ENCODE measurements at regions not wholly inside any gene's neighbourhood (a gene's known extent, or its start where the extent isn't known, plus 50 kb on each side); places are given as distances from the start of the nearest gene placed in this dataset.
A peak's percentile ranks its signal among the peaks of the same experiment; 100 is the strongest.

DNA sequence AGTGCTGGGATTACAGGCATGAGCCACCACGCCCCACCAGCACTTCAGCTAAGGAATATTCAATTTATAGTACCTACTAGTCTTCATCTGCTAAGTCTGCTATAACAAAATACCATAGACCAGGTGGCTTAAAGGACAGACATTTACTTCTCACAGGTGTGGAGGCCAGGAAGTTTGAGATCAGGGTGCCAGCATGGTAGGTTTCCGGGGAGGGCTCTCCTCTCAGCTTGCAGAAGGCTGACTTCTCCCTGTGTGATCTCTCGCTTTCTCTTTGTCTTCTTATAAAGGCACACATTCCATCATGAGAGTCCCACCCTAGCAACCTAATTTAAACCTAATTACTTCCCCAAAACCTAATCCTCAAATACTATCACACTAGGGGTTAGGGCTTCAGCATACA is 433.0 kb downstream of the INSC start:
- DNase-seq = no peak

DNA sequence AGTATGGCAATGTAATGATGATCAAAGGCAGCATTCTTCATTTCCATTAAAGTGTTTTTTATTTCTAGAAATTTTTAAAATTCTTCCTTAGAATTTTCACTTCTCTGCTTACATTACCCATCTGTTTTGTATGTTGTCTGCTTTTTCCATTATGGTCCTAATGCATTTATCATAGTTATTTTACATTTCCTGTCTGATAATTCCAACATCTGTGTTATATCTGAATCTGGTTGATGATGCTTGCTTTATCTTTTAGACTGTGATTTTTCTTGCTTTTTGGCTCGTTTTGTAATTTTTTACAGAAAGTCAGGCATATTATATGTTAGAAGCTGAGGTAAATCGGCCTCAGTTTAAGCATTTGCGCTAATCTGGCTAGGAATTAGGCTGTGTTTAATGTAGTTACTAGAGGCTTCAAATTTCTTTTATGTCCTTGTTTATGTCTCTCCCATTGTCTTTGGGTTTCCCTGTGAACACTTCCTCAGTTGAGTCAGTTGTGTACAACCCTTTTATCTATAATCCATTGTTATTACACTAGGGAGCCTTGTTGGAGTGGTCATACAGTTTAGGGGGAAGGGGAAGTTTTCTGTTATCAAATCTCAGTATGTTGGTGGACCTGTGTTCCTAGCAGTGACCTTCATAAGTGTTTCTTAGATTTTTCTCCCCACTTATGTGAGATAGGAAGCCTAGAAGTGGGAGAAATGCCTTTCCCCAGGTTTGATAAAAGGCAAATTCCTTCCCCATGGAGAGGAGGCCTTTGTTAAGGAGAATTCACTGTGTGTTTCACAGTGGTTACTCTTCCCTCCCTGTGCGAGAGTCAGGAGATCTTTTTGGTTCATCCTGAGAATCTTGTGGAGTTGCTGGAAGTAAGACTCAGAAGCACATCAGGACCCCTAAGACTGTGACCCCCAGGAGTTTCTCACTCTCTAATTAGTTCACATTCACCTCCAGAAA is 437.5 kb downstream of the INSC start:
- no peak for DNase-seq

DNA sequence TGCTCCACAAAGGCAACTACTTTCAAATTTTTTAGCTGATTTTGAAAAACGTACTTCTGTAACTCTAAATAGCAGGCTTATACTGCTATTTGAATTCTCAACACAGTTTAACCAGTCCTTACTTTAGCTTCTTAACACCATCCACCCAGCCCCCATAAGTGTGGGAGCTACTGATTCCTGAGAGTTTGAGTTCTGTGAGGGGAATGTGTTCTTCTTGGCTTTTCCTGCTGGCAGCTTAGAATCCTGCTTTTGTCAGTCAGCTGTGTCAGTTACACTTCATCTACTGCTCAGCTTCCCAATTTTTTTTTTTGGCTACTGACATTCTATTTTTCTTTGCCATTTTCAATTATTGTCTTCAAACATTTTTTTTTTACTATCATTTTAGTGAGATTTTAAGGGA is 440.4 kb downstream of the INSC start:
- DNase-seq = no peak

DNA sequence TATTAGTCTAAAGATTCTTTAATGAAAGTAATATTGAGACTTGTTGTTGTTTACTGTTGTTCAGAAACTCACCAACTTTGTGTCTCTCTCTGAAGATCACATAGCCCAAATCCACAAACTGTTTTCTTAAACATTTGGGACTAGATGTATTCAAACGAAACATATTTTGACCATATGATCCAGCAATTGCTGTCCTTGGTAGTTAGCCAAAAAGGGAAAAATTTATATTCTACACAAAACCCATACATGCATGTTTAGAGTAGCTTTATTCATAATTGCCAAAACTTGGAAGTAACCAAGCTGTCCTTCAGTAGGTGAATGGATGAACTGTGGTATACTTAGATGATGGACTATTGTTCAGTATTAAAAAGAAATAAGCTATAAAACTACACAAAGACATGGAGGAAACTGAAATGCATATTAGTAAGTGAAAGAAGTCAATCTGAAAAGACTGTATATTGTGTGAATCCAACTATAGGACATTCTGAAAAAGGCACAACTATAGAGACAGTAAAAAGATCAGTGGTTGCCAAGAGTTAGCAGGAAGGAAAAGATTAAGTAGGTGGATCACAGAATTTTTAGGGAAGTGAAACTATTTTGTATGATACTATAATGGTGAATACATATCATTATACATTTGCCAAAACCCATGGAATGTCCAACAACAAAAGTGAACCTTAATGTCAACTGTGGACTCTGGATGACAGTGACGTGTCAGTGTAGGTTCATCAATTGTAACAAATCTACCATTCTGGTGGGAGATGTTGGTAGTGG is 442.9 kb downstream of the INSC start:
- no peak for DNase-seq

DNA sequence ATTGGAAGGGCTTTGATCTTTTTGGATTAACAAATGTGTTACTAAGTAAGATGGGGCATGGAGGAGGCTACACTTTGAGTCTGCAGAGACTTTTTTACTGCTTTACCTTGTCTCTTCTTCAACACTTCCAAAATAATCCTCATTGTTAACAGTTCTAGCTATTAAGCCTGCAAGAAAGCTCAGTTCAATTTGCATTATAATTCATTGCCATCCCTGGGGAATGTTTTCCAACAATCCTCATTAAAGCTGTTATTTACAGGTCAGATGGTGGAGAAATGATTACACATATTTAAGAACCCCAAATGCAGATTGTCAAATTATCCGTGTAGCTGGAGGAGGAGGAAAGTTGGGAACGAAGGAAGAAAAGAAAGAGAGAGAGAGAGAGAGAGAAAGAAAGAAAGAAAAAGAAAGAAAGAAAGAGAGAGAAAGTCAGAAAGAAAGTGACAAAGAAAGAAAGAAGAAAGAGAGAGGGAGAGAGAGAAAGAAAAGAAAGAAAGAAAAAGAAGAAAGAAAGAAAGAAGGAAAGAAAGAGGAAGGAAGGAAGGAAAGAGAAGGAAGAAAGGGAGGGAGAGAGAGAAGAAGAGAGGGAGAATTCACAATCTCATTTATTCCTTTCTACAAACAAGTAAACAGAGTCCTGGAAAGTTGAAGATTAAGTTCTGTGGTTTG is 443.9 kb downstream of the INSC start:
- DNase-seq = no peak

DNA sequence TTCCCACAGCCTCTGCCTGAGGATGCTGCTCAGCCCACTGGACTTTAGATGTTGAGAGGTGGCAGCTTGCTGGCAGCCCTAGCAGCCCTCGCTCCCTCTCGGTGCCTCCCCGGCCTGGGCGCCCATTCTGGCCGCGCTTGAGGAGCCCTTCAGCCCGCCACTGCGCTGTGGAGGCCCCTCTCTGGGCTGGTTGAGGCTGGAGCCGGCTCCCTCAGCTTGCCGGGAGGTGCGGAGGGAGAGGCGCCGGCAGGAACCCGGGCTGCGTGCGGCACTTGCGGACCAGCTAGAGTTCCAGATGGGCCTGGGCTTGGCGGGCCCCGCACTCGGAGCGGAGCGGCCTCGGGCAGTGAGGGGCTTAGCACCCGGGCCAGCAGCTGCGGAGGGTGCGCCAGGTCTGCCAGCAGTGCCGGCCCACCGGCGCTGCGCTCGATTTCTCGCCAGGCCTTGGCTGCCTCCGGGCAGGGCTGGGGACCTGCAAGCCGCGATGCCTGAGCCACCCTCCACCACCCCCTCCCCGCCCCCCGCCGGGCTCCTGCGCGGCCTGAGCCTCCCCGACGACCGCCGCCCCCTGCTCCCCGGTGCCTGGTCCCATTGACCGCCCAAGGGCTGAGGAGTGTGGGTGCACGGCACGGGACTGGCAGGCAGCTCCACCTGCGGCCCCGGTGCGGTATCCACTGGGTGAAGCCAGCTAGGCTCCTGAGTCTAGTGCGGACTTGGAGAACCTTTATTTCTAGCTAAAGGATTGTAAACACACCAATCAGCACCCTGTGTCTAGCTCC is 446.2 kb downstream of the INSC start:
- DNase-seq = no peak

DNA sequence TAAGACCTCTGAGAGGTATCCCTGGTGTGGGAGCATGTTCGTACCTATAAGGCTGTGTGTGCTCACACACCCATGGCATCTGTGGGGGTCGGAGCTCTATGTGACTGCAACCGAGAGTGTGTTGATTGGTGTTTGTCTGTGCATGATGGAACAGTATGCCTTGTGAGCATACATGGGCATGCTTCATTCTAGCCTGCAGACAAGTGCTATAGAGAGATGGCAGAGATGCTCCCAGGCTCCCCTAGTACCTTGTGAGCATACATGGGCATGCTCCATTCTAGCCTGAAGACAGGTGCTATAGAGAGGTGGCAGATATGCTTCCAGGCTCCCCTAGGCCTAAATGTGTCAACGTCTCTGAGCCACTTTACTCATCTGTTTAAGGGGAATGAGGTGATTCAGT is 447.5 kb downstream of the INSC start:
- no peak for DNase-seq

DNA sequence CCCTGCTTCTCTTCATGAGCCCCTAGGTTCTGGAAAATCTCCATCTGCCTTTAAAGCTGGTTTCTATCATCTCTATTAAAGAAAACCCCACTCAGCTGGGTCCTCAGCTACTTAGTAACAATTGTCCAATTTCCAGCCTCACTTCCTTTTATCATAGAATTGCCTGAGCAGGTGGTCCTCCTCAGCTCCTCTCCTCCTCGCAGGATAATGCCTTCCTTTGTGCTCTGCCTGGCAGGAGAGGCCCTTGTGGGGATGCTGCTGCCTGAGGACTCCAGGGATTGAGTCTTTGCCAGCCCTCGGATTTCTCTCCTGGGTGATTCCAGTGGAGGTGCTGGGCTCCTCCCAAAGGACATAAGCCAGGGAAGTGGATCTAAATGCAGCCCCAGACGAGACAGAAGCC is 448.3 kb downstream of the INSC start:
- no peak for DNase-seq

DNA sequence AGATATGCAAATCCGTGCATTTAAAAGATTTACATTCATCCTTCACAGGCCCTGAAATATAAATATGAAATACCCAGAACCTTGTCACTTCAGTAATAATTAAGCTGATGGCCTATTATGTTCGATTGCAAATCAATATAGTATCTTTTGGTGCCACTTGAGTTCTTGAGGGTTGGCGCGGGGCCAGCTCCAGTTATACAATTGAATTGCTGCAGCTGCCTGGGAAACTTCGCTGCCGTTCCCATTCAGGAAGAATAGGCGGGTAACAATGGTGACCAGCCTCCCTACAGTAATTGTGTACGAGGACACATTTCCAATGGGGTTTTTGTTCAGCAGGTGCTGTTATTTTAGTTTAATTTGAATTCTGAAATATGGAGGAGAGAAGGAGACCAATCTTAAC is 451.2 kb downstream of the INSC start:
- peak; percentile 74 for DNase-seq

DNA sequence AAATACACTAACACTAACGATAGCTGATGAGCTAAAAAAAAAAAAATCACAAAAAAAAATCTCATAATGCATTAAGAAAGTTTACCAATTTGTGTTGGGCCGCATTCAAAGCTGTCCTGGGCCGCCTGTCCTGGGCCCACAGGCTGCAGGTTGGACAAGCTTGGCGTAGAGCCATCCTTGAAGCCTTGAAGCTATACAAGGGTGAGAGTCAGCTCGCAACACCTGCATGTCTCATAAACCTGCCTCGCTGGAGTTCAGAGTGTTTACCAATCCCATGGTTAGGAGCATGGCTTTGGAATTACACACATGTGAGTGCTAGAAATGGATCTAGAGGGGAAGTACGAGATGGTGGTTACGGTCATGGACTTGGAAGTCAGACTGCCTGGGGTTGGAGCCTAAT is 453.7 kb downstream of the INSC start:
- no peak for DNase-seq

DNA sequence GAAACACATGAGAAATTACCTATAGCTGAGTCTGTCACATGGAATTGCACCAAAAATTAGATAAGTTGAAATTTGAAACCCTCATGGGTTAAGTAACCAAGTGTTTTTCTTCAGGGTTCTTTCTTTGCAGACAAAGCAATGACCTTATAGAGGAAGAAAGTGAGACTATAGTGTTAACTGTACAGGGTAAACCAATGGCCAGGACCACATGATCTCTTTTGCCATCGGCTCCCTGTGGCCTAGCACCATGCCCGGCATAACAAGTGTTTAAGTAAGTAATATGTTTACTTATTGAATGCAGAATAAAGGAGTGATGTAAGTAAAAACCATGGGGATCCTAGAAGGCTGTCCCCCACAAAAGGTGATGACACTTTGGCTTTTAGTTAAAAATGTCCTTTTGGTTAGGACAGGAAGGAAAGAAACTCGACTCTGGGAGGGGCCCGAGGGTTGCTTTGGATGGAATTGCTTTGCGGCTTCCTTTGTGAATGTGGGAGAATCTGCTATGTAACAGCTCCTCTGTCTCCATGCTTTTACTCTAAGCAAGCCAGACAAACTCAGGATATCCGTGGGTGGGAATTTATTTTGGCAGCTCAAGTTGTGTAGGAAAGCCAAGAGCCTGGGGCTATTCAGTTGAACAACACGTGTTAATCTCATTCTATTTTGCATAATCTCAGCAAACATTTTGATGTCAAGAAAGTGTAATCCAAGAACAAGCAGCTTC is 454.7 kb downstream of the INSC start:
- no peak for DNase-seq

DNA sequence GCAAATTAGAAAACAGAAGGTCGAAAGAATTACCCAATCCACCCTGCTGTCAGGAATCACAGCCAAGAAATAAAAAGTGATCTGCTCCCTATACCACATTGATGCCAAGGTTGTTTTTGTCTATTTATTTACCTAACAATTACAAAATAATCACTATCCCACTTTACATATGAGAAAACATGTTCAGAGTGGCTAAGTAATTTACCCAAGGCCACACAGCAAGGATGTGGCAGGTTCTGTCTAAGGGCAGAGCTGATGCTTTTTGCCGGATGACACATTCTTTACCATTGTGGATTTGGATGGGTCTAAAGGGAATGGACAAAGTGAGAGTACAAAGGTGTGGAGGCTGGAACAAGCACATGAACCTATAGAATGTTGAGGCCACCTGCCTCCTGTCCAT is 460.7 kb downstream of the INSC start:
- DNase-seq = no peak

DNA sequence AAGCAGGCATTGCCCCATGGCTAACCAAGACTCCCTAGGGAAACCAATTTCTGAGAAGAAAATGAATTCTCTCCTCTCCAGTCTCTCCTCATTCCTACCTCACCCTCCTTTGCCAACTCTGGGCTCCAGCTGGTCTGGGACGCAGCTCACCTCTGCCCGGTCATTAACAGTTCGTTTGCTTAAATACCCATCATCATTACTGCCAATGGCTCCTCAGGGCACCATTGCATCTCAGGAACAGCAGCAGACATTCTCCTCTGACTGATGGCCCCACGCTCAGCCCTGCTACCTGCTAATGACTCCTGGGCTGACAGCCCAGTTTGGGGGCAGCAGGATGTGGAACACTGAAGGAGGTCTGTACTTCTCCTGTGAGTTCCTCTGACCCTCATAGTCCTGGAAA is 462.0 kb downstream of the INSC start:
- DNase-seq = no peak

DNA sequence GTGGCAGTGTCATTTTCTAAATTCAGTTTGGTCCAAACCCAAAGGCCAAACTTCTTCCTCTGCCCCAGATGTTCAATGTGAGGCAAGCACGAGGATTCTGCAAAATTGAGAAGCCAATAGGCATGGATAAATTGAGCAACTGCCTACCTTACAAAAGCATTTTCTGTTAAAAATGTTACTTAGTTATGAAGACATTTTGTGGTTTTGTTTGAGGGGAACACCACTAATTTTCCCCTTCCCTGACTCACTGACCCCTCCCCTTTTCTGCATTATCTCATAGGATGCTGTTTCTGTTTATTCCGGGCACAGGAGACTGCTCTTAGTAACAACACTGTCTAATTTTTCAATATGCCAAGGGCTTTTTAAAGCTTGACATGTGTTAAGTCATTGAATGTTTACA is 462.8 kb downstream of the INSC start:
- DNase-seq = no peak

DNA sequence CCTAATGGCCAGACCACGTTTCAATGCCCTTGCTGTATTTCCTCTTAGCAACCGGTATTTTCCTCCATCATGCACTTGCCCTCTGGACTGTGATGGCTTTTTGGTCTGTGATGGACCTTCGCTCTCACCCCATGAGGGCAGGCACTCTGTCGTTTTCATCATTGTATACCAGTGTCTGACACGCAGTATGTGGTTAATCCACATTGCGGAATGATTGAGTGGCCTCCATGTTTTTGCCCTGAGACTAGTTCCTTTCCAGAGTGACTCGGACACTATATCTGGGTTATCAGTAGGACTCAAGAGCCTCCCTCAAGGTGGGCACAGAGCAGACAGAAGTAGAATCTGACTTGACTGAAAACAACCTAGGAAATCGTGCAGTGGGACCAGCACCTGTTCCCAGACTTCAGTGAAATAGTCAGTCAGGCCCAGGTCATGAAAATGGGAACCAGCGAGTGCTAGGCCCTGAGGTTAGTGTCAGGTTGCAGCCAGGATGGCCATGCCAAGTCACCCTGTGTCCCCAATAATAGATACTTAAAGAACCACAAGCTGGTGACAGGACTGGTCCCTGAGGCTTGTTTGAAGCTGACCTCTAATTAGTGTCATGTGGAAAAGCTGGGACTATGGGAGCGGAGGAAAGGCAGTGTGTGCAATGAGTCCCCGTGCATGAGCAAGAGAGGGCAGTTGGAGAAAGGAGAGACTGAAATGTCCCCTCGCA is 464.7 kb downstream of the INSC start:
- no peak for DNase-seq

DNA sequence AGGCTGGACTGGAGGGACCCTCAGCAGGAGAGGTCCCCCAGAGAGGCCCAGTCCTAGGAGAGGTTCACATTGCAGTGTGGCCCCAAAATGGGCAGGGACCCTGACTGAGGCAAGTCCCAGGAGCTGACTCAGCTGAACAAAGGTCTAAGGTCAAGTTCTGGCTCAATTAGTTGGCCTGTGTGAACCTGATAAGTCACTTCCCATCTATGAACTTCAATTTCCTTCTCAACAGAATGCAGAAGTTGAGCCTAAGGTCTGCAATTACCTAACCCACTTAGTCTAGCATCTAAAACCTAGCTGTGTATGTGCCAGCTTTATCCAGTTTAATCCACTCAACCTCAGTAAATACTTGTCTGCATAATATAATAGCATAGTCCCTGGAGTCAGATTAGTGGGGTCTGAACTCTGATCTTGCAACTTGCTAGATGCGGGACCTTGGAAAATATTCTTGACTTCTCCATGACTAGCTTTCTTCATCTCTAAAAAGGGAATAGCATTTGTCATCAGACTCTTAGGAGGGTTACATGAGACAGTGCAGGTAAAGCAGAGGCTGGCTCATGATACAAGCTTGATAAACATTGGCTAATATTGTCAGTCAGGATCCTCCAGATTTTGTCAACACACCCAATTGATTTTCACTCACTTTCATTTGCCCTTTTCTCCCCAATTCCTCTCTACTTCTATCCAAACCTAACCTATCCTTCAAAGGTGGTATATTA is 465.5 kb downstream of the INSC start:
- DNase-seq = no peak

DNA sequence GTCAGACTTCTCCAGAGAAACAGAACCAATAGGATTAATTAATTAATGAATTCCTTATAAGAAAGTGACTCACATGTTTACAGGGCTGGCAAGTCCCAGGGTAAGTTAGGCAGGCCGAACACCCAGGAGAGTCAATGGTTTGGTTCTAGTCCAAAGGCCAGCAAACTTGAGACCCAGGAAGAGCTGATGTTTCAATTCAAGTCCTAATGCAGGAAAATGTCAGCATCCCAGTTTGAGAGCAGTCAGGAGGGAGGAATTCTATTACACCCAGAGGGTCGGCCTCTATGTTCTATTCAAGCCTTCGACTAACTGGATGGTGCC is 466.0 kb downstream of the INSC start:
- DNase-seq = no peak

DNA sequence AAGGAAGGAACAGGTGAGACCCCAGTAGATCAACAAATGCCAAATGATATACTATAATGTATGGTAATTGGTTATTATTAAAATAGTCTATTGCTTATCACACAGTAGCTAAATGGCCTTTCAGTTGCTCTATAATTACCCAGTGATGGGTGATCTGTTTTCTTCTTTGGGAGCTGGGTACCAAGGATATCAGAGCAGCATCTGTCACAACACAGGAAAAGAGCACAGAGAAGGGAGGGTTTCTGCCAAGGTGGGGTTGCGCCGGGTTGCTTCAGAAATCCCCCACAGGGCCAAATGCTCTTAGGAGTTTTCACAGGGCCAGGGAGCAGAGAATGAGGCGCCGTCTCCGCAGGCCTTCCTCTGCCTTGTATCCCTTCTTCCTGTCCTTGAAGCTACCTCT is 469.4 kb downstream of the INSC start:
- no peak for DNase-seq

DNA sequence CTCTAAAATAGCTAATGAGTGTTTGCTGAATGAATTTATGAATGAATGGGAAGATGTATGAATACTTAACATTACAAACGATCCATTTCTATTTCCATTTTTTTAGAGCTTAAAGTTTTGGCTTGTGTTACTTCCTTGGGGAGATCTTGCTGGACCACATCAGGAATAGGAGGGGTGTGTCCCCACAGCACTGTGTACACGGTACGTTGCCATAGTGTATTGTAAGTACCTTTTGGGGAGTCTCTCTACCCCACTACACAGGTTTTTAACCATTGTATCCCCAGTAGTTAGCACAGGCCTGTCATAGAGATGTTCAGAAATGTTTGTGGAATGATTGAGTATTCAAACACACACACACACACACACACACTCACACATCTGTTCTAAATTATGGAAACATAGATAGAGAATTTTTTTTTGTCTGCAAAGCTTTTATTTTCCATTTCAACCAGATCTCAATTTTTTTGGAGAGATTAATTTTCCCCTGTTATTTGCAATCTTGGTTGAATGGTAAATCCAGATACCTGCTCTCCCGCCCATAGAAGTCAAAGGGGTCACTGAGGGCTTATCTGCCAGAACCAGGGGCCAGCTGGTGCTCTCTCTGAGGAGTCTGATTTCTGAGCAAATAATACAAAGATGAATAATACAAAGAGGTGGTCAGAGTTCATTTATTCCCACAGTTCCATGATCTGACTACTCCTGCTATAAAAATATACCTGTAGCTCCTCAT is 471.0 kb downstream of the INSC start:
- DNase-seq = no peak

DNA sequence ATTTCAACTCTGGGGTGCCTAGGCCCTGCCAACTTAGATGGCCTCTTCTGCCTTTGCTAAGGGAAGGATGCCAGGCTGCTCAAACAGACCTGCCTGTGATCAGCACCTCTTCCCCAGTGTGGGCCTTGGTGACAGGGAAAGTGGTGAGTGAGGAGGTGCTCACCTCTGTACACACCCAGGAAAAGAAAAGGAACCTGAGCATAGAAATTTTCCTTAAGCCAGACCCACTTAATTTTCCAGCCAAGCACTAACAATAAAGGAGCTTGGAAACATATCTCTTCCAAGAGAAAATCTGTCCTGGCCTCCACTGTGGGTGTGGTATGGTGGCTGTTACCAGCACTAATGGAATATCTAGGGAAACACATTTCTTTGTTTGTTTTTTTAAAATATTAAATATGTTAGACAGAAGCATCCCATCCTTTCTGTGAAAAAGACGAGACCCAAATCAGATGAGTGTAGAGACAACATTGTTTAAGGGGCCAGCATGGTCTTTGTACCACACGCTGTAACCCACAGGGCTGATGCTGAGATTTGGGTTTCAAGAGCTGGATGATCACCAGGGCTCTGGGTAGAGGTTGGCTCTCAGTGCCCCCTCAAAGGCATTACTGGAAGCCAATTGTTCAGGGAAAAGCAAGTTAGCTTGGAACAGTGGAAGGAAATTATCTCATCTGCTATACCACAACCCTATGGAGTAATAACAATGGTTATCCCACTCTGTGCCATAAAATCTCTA is 472.2 kb downstream of the INSC start:
- DNase-seq = no peak

Measured in NCI-H1436 treated with DMSO at 0.1 percent for 48 hours (cell line).